Skin epidermis (tissue), 12 donors: ENCODE measurements at regions not wholly inside any gene's neighbourhood (a gene's known extent, or its start where the extent isn't known, plus 50 kb on each side); places are given as distances from the start of the nearest gene placed in this dataset.
"Not testable (repeated sequence)": the region's sequence is repeated elsewhere in the genome, so short reads cannot be mapped to it uniquely, and the experiment has no call there.

Experiments used
- H3K27ac ChIP-seq, 21 experiments: fragments of 200-600 bp; sonication (generic) in 11 of 21; one replicate each; pipeline ENCODE4 v1.5.0; 2020; ENCODE audit warnings: mild to moderate bottlenecking in 3 of 21, inconsistent platforms in 2 of 21, moderate library complexity in 2 of 21
- H3K4me3 ChIP-seq, 7 experiments: fragments of 200-600 bp; sonication (generic) in 2 of 7; one replicate each; pipeline ENCODE4 v1.5.0; 2020; ENCODE audit warnings: inconsistent platforms in 2 of 7, mild to moderate bottlenecking in 2 of 7, moderate library complexity in 1 of 7

GRCh38 chr7:91436655-91437054 lies 172.4 kb downstream of the FZD1 start:
- H3K27ac ChIP-seq = no peak overlapping the region
- H3K4me3 ChIP-seq = no peak overlapping the region

- not testable (repeated sequence) for H3K4me3 ChIP-seq, H3K27ac ChIP-seq
These were observed 176.0 kb downstream of the FZD1 start for GRCh38 chr7:91440198-91440597.

GRCh38 chr7:91443862-91444261 lies 179.6 kb downstream of the FZD1 start:
- H3K27ac ChIP-seq = no peak overlapping the region

GRCh38 chr7:91446819-91447218 lies 182.6 kb downstream of the FZD1 start:
- no peak overlapping the region for H3K27ac ChIP-seq
- no peak overlapping the region for H3K4me3 ChIP-seq

More at GRCh38 chr7:91443862-91444261, 179.6 kb downstream of the FZD1 start:
- H3K4me3 ChIP-seq = no peak overlapping the region

- Histone ChIP-seq H3K27ac (no peak overlapping the region), H3K4me3 (no peak overlapping the region)
These were observed 191.2 kb downstream of the FZD1 start for GRCh38 chr7:91455411-91455810.

- Histone ChIP-seq H3K27ac (no peak overlapping the region), H3K4me3 (no peak overlapping the region)
These were observed 193.0 kb downstream of the FZD1 start for GRCh38 chr7:91457208-91457607.

GRCh38 chr7:91459539-91459938 lies 195.3 kb downstream of the FZD1 start:
- Histone ChIP-seq H3K4me3 (no peak overlapping the region), H3K27ac (no peak overlapping the region)

- no peak overlapping the region for H3K27ac ChIP-seq
- H3K4me3 ChIP-seq = no peak overlapping the region
These were observed 198.1 kb downstream of the FZD1 start for GRCh38 chr7:91462316-91462715.

- no peak overlapping the region for H3K4me3 ChIP-seq
- H3K27ac ChIP-seq = no peak overlapping the region
These were observed 199.1 kb downstream of the FZD1 start for GRCh38 chr7:91463330-91463729.

GRCh38 chr7:91465595-91466061 lies 201.4 kb downstream of the FZD1 start:
- no peak overlapping the region for H3K4me3 ChIP-seq
- H3K27ac ChIP-seq = no peak overlapping the region

- H3K27ac ChIP-seq = no peak overlapping the region
- H3K4me3 ChIP-seq = no peak overlapping the region
These were observed 204.0 kb downstream of the FZD1 start for GRCh38 chr7:91468256-91468655.

GRCh38 chr7:91473619-91474018 lies 209.4 kb downstream of the FZD1 start:
- Histone ChIP-seq H3K27ac (no peak overlapping the region), H3K4me3 (no peak overlapping the region)

- Histone ChIP-seq H3K27ac (no peak overlapping the region), H3K4me3 (no peak overlapping the region)
These were observed 209.8 kb downstream of the FZD1 start for GRCh38 chr7:91474074-91474473.

- H3K4me3 ChIP-seq, H3K27ac ChIP-seq: not testable (repeated sequence)
These were observed 216.2 kb downstream of the FZD1 start for GRCh38 chr7:91480470-91480869.

GRCh38 chr7:91491868-91492267 lies 227.6 kb downstream of the FZD1 start:
- H3K4me3 ChIP-seq = no peak overlapping the region
- no peak overlapping the region for H3K27ac ChIP-seq

GRCh38 chr7:91492317-91492716 lies 228.1 kb downstream of the FZD1 start:
- H3K27ac ChIP-seq = no peak overlapping the region
- no peak overlapping the region for H3K4me3 ChIP-seq

GRCh38 chr7:91492773-91493172 lies 228.5 kb downstream of the FZD1 start:
- Histone ChIP-seq H3K27ac (no peak overlapping the region), H3K4me3 (no peak overlapping the region)

- H3K27ac ChIP-seq = no peak overlapping the region
- H3K4me3 ChIP-seq = no peak overlapping the region
These were observed 230.2 kb downstream of the FZD1 start for GRCh38 chr7:91494450-91494849.

GRCh38 chr7:91496251-91496820 lies 232.1 kb downstream of the FZD1 start:
- H3K4me3 ChIP-seq = no peak overlapping the region
- H3K27ac ChIP-seq = no peak overlapping the region

- not testable (repeated sequence) for H3K27ac ChIP-seq, H3K4me3 ChIP-seq
These were observed 233.0 kb downstream of the FZD1 start for GRCh38 chr7:91497277-91497676.

GRCh38 chr7:91503934-91504555 lies 239.8 kb downstream of the FZD1 start:
- H3K27ac ChIP-seq = no peak overlapping the region
- H3K4me3 ChIP-seq = no peak overlapping the region

GRCh38 chr7:91504919-91505318 lies 240.7 kb downstream of the FZD1 start:
- Histone ChIP-seq H3K27ac (no peak overlapping the region), H3K4me3 (no peak overlapping the region)
